Ectodermal cell (in vitro differentiated cells): ENCODE measurements at regions not wholly inside any gene's neighbourhood (a gene's known extent, or its start where the extent isn't known, plus 50 kb on each side); places are given as distances from the start of the nearest gene placed in this dataset.
A peak's percentile ranks its signal among the peaks of the same experiment; 100 is the strongest.

ENCODE experiments used
- H3K27ac ChIP-seq: 2 replicates; pipeline ENCODE4 v1.7.0; 2013; ENCODE audit warnings: mild to moderate bottlenecking, low read depth, low read length; ENCODE audit not compliant: insufficient read depth, poor library complexity, severe bottlenecking
- H3K27me3 ChIP-seq: 2 replicates; pipeline ENCODE4 v1.7.0; 2013; ENCODE audit warnings: mild to moderate bottlenecking, low read length; ENCODE audit not compliant: insufficient read depth, control insufficient read depth, poor library complexity, severe bottlenecking
- H3K36me3 ChIP-seq: one replicate; pipeline ENCODE4 v1.7.0; 2013; ENCODE audit warnings: low read length; ENCODE audit not compliant: control insufficient read depth, insufficient read depth
- H3K4me1 ChIP-seq: one replicate; pipeline ENCODE4 v1.7.0; 2013; ENCODE audit warnings: low read length; ENCODE audit not compliant: control insufficient read depth, insufficient read depth
- H3K4me3 ChIP-seq: 2 replicates; pipeline ENCODE4 v1.7.0; 2013; ENCODE audit warnings: low read depth, low read length, control low read depth; ENCODE audit not compliant: insufficient read depth
- H3K9me3 ChIP-seq: 2 replicates; pipeline ENCODE4 v1.7.0; 2013; ENCODE audit warnings: mild to moderate bottlenecking, low read length, moderate library complexity; ENCODE audit not compliant: control insufficient read depth
- WGBS, 2 experiments: methylation state at CpG; one replicate each; pipeline ENCODE4 v1.1.7; 2013; ENCODE audit warnings: missing lambda C conversion rate in 2 of 2; 5-methylcytosine and 5-hydroxymethylcytosine counted together

DNA sequence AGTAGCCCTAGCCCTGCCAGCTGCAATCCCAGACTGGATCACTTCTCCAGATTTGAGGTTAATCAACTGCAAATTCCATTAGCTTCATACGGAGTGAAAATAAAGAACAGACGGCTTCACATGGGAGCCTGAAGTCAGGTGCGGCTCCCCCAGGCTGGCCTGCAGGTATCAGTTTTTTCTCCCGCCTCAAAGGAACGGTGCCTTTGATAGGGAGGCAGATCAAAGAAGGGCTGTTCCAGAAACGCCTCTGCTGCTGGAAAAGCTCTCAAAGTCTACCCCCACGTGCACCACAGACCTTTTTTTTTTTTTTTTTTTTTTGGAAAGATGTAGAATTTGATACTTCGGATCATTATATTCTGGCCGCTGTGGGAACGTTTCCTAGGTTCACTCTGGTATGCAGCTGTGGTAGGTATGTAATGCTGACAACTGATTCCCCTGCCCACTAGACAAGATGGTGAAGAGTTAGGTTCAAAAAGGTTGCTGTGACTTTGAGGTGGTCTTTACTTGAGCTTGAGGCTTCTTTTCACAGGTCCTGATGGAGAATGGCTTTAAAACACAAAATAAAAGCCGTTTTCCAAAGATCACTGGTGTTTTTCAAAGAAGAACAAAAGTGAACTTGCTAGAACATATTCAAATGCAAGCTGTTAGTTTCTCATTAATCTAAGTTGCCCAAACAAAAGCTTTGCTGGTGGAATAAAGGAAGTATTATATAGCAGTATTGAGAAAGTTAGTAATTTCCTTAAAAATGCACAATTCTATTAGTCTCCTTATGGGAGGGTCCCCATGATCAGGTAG, 189.0 kb upstream of the NFIA start:
- Histone ChIP-seq H3K36me3 (no peaks in the 10 kb centered on the region), H3K27me3 (no peaks in the 10 kb centered on the region), H3K27ac (no peak overlapping the region), H3K4me1 (peaks cover 43% of the 10 kb centered on the region), H3K4me3 (no peak overlapping the region), H3K9me3 (no peaks in the 10 kb centered on the region)
- 58 to 61% methylated on average over 11 of the region's 11 CpGs for WGBS, 2 experiments

DNA sequence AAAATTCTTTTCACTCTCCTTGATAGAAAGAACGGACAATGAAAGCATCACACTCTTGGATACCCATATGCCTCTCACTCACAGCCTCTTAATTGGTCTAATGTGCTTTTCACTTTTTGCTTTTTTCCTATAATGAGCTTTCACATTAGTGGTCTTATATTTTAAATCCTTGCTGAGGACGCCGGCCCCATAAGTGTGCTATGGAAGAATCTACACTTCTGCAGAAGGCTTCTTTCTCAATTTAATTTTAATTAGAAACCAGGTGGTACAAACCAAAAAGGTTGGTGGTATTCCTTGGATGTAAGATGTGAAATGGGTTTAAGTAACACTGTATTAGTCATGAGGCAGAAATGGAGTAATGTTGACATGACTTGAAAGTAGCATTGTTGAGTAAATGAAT, 190.6 kb upstream of the NFIA start:
- Histone ChIP-seq H3K4me3 (no peak overlapping the region), H3K9me3 (no peaks in the 10 kb centered on the region), H3K27ac (no peak overlapping the region), H3K36me3 (no peaks in the 10 kb centered on the region), H3K4me1 (peaks cover 48% of the 10 kb centered on the region), H3K27me3 (no peaks in the 10 kb centered on the region)
- 87 to 100% methylated on average over 3 of the region's 3 CpGs for WGBS, 2 experiments

GRCh38 chr1:60891281-60891680, 191.1 kb upstream of the NFIA start:
- peaks cover 48% of the 10 kb centered on the region for H3K4me1 ChIP-seq
- WGBS, 2 experiments, result 95 to 97% methylated on average over 3 to 6 of the region's 6 CpGs
- H3K4me3 ChIP-seq, result no peak overlapping the region
- H3K27ac ChIP-seq, result no peak overlapping the region
- no peaks in the 10 kb centered on the region for H3K36me3 ChIP-seq
- H3K27me3 ChIP-seq, result no peaks in the 10 kb centered on the region
- H3K9me3 ChIP-seq, result no peaks in the 10 kb centered on the region

DNA sequence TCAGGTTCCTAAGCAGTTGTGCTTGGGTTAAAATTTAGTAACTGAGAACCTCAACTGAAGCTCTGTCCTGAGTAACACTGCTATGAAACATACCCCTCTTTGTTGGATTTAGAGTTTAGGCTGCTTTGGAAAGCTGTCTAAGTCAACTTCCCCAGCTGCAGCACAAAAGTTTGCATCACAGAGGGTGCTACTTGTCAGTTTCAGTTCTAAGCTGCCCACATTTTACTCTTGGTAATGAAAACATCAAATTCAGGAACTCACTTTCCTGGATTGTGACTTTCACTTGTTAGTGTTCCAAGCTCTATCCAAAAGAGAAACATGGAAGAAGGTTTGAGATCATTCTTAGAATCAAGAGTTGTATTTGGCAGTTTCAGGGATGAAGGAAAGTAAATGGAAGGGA, 191.7 kb upstream of the NFIA start:
- no peaks in the 10 kb centered on the region for H3K9me3 ChIP-seq
- H3K4me3 ChIP-seq, result no peak overlapping the region
- H3K27ac ChIP-seq, result no peak overlapping the region
- peaks cover 49% of the 10 kb centered on the region for H3K4me1 ChIP-seq
- H3K27me3 ChIP-seq, result no peaks in the 10 kb centered on the region
- no peaks in the 10 kb centered on the region for H3K36me3 ChIP-seq

- no peaks in the 10 kb centered on the region for H3K27me3 ChIP-seq
- no peak overlapping the region for H3K4me3 ChIP-seq
- 100% methylated on average over 2 of the region's 2 CpGs; no CpG with 5 or more reads in 1 of the 2 experiments for WGBS, 2 experiments
- no peaks in the 10 kb centered on the region for H3K9me3 ChIP-seq
- no peaks in the 10 kb centered on the region for H3K36me3 ChIP-seq
- H3K4me1 ChIP-seq, result peaks cover 42% of the 10 kb centered on the region
- no peak overlapping the region for H3K27ac ChIP-seq
Measured at GRCh38 chr1:60889709-60890108, 192.7 kb upstream of the NFIA start.

- WGBS, 2 experiments, result 94 to 95% methylated on average over 3 of the region's 3 CpGs
- Histone ChIP-seq H3K27ac (no peak overlapping the region), H3K4me3 (no peak overlapping the region), H3K4me1 (peaks cover 26% of the 10 kb centered on the region), H3K36me3 (no peaks in the 10 kb centered on the region), H3K9me3 (no peaks in the 10 kb centered on the region), H3K27me3 (no peaks in the 10 kb centered on the region)
Measured at GRCh38 chr1:60888126-60888525, 194.2 kb upstream of the NFIA start.

GRCh38 chr1:60886793-60887331, 195.5 kb upstream of the NFIA start:
- Histone ChIP-seq H3K9me3 (no peaks in the 10 kb centered on the region), H3K36me3 (no peaks in the 10 kb centered on the region), H3K4me3 (no peak overlapping the region), H3K4me1 (peaks cover 20% of the 10 kb centered on the region), H3K27ac (peak overlapping the region; percentile 47), H3K27me3 (no peaks in the 10 kb centered on the region)
- 20% methylated on average over 6 of the region's 6 CpGs for WGBS, 2 experiments

GRCh38 chr1:60886090-60886489, 196.3 kb upstream of the NFIA start:
- 100% methylated on average over 1 of the region's 1 CpG; no CpG with 5 or more reads in 1 of the 2 experiments for WGBS, 2 experiments
- H3K36me3 ChIP-seq, result no peaks in the 10 kb centered on the region
- no peak overlapping the region for H3K27ac ChIP-seq
- no peak overlapping the region for H3K4me3 ChIP-seq
- no peaks in the 10 kb centered on the region for H3K9me3 ChIP-seq
- H3K27me3 ChIP-seq, result no peaks in the 10 kb centered on the region
- peaks cover 16% of the 10 kb centered on the region for H3K4me1 ChIP-seq

DNA sequence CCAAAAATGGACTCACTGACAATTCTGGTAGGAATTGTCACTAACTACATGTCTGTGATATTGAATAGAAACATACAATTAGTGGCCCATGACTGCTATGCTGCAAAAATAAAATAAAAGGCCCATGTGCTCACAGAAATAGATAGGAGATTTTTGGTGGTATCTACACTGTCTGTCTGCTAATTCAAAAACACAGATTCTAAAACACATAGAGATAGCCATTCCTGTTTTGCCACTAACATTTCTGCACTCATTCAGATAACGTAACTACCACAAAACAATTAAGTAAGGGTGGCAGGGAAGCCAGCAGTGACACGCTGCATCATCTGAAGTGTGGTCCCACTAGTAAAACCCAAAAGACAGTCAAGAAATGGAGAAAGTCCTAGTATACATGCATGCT, 202.2 kb upstream of the NFIA start:
- Histone ChIP-seq H3K9me3 (no peaks in the 10 kb centered on the region), H3K27ac (no peak overlapping the region), H3K36me3 (no peaks in the 10 kb centered on the region), H3K4me3 (no peak overlapping the region), H3K4me1 (no peaks in the 10 kb centered on the region), H3K27me3 (no peaks in the 10 kb centered on the region)
- 93 to 100% methylated on average over 2 of the region's 2 CpGs for WGBS, 2 experiments

GRCh38 chr1:60878323-60878722, 204.0 kb upstream of the NFIA start:
- Histone ChIP-seq H3K27me3 (no peaks in the 10 kb centered on the region), H3K4me1 (no peaks in the 10 kb centered on the region), H3K4me3 (no peak overlapping the region), H3K27ac (no peak overlapping the region), H3K9me3 (no peaks in the 10 kb centered on the region), H3K36me3 (no peaks in the 10 kb centered on the region)
- no CpG with 5 or more reads among the region's 1 CpG for WGBS, 2 experiments
